ENCODE measurements at regions not wholly inside any gene's neighbourhood (a gene's known extent, or its start where the extent isn't known, plus 50 kb on each side); places are given as distances from the start of the nearest gene placed in this dataset.

DNA sequence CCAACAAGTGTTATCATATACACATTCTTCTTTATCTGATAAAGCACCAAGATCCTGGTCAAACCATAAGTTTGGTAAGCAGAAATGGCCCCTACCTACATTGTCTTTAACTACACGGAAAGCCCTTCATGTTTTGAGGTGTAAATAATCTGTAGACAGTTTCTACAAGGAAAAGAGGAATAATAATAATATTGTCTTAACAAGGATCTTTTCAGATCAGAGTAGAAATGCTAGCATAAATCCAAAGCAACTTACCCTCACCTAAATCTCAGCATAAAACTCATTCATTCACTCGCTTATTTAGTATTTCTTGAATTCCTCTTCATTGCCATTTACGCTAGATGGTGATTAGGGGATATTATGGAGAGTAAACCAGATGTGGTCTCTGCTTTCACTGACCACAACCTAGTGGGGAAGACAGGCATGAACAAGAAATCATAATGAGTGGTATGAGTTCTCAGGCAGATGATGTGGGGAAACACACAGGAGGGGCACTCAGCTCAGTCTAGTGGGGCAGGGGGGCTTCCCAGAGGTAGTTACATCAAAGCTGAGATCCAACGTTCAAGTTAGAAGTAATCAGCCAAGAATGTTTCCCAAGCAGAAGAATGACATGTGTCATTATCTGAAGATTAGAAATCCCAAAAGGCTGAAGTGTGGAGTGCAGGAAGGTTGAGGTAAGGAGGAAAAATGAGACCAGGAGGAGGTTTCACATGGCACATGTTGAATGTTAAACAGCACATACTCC, 65.4 kb upstream of the ZC3H12C start:
- Histone ChIP-seq H3F3A (ENCODE audit: insufficient read depth, low read depth) (peaks cover 3% of the 10 kb centered on the region; the same call in 1 of the 2 replicates), H3K4me1 (replicated peaks; ENCODE audit: insufficient read depth) (peaks cover 3% of the 10 kb centered on the region), H3K9me2 (ENCODE audit: insufficient read depth) (no peaks in the 10 kb centered on the region), H3K79me2 (ENCODE audit: low read depth) (no peaks in the 10 kb centered on the region), H2AFZ (no peak overlapping the region), H4K20me1 (ENCODE audit: insufficient read depth) (no peaks in the 10 kb centered on the region), H3K4me2 (no peak overlapping the region), H3K36me3 (ENCODE audit: low read depth) (no peaks in the 10 kb centered on the region), H3K27ac (no peak overlapping the region), H3K4me3 (no peak overlapping the region), H3K27me3 (ENCODE audit: insufficient read depth, low read depth) (no peaks in the 10 kb centered on the region), H3K9me3 (ENCODE audit: insufficient read depth, low read depth) (no peaks in the 10 kb centered on the region)
- TF ChIP-seq EZH2 (IDR thresholded peaks at IDR 0.05; ENCODE audit: low read depth), result no peak
- TF ChIP-seq, protein P1, sequence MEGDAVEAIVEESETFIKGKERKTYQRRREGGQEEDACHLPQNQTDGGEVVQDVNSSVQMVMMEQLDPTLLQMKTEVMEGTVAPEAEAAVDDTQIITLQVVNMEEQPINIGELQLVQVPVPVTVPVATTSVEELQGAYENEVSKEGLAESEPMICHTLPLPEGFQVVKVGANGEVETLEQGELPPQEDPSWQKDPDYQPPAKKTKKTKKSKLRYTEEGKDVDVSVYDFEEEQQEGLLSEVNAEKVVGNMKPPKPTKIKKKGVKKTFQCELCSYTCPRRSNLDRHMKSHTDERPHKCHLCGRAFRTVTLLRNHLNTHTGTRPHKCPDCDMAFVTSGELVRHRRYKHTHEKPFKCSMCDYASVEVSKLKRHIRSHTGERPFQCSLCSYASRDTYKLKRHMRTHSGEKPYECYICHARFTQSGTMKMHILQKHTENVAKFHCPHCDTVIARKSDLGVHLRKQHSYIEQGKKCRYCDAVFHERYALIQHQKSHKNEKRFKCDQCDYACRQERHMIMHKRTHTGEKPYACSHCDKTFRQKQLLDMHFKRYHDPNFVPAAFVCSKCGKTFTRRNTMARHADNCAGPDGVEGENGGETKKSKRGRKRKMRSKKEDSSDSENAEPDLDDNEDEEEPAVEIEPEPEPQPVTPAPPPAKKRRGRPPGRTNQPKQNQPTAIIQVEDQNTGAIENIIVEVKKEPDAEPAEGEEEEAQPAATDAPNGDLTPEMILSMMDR (conservative IDR thresholded peaks at IDR 0.05), result no peak
- POLR2A ChIA-PET (ENCODE audit: unreplicated experiment), result no interaction called here
- intact Hi-C loops (cut with micrococcal nuclease; ENCODE audit: unreplicated experiment), result no loop called here
- no TSS peak for BruUV-seq (replicated peaks)
- DNase-seq, result no peak
- CTCF ChIA-PET, result no interaction called here

DNA sequence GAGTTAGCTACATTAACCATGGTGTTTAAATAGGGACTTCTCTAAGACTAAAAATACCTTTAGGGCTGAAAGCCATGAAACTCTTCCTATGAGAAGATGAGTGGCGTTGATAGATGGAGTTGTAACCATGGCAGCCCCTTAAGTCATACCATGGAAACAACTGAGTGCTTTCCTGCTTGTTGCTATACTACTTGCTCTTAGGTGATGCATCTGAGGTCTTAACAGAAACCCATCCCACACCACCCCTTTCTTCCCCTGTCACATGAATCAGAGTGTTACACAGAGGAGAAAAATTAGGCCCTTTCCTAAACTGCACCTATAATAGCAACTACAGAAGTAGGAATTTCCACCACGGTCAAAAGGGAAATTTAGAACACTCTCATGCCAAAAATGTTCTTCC, 64.3 kb upstream of the ZC3H12C start:
- H3K4me1 ChIP-seq (replicated peaks; ENCODE audit: insufficient read depth), result peaks cover 15% of the 10 kb centered on the region
- H2AFZ ChIP-seq, result no peak overlapping the region
- H3K9me3 ChIP-seq (ENCODE audit: insufficient read depth, low read depth), result no peaks in the 10 kb centered on the region
- H3K9me2 ChIP-seq (ENCODE audit: insufficient read depth), result no peaks in the 10 kb centered on the region
- TF ChIP-seq, protein P1 (conservative IDR thresholded peaks at IDR 0.05), result no peak
- no peak for TF ChIP-seq EZH2 (IDR thresholded peaks at IDR 0.05; ENCODE audit: low read depth)
- no peak overlapping the region for H3K4me3 ChIP-seq
- no TSS peak for BruUV-seq (replicated peaks)
- H3K27ac ChIP-seq, result no peak overlapping the region
- POLR2A ChIA-PET (ENCODE audit: unreplicated experiment), result no interaction called here
- no peak for DNase-seq
- H3K4me2 ChIP-seq, result no peak overlapping the region
- H4K20me1 ChIP-seq (ENCODE audit: insufficient read depth), result no peaks in the 10 kb centered on the region
- intact Hi-C loops (cut with micrococcal nuclease; ENCODE audit: unreplicated experiment), result no loop called here
- no peaks in the 10 kb centered on the region for H3K79me2 ChIP-seq (ENCODE audit: low read depth)
- peaks cover 11% of the 10 kb centered on the region; the same call in 1 of the 2 replicates for H3F3A ChIP-seq (ENCODE audit: insufficient read depth, low read depth)
- CTCF ChIA-PET, result no interaction called here
- H3K36me3 ChIP-seq (ENCODE audit: low read depth), result no peaks in the 10 kb centered on the region
- H3K27me3 ChIP-seq (ENCODE audit: insufficient read depth, low read depth), result no peaks in the 10 kb centered on the region

DNA sequence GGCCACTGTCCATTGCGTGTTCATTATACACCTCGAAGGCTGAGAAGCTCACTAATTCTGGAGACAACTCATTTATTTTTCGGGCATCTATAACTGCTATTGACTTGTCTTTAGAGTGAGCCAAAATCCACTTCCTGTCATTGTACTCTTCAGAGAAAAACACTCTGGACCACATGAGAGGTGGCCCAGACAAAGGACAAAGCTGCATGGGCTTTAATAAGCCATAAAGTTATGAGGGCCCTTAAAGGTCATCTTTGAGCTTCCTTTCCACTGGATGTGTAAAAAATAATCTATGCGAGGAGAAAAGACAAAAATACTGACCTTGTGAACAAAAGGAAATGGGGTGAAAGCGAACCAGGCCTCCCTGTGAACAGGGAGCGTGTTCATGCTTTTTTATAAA, 63.5 kb upstream of the ZC3H12C start:
- Histone ChIP-seq H3F3A (ENCODE audit: insufficient read depth, low read depth) (peaks cover 11% of the 10 kb centered on the region; the same call in 1 of the 2 replicates), H3K27ac (no peak overlapping the region), H3K79me2 (ENCODE audit: low read depth) (no peaks in the 10 kb centered on the region), H3K9me3 (ENCODE audit: insufficient read depth, low read depth) (no peaks in the 10 kb centered on the region), H3K4me2 (no peak overlapping the region), H3K4me1 (replicated peaks; ENCODE audit: insufficient read depth) (peaks cover 16% of the 10 kb centered on the region), H4K20me1 (ENCODE audit: insufficient read depth) (no peaks in the 10 kb centered on the region), H2AFZ (no peak overlapping the region), H3K27me3 (ENCODE audit: insufficient read depth, low read depth) (no peaks in the 10 kb centered on the region), H3K4me3 (no peak overlapping the region), H3K9me2 (ENCODE audit: insufficient read depth) (no peaks in the 10 kb centered on the region), H3K36me3 (ENCODE audit: low read depth) (no peaks in the 10 kb centered on the region)
- POLR2A ChIA-PET (ENCODE audit: unreplicated experiment), result no interaction called here
- no TSS peak for BruUV-seq (replicated peaks)
- intact Hi-C loops (cut with micrococcal nuclease; ENCODE audit: unreplicated experiment), result no loop called here
- no peak for DNase-seq
- TF ChIP-seq, protein P1 (conservative IDR thresholded peaks at IDR 0.05), result no peak
- TF ChIP-seq EZH2 (IDR thresholded peaks at IDR 0.05; ENCODE audit: low read depth), result no peak
- CTCF ChIA-PET, result no interaction called here

Measured in PC-9 (cell line).